Thyroid gland (tissue), 4 donors: ENCODE measurements at regions not wholly inside any gene's neighbourhood (a gene's known extent, or its start where the extent isn't known, plus 50 kb on each side); places are given as distances from the start of the nearest gene placed in this dataset.

ENCODE experiments used
- POLR2A ChIP-seq, 2 donors: fragments of 450-650 bp; IDR thresholded peaks; one replicate each; pipeline ENCODE4 v1.6.1; 2017; ENCODE audit warnings: antibody characterized with exemption in 2 of 2, mild to moderate bottlenecking in 2 of 2, moderate library complexity in 1 of 2
- TF ChIP-seq, protein P1 (sequence below), 6 experiments: fragments of 200-600 bp in 3 of 6; fragments of 450-650 bp in 3 of 6; sonication (generic) in 3 of 6; IDR thresholded peaks; one replicate each; pipeline ENCODE4 v1.5.1; 2016 to 2019; ENCODE audit warnings: antibody characterized with exemption in 6 of 6, mild to moderate bottlenecking in 2 of 6, inconsistent platforms in 1 of 6, moderate library complexity in 1 of 6

DNA sequence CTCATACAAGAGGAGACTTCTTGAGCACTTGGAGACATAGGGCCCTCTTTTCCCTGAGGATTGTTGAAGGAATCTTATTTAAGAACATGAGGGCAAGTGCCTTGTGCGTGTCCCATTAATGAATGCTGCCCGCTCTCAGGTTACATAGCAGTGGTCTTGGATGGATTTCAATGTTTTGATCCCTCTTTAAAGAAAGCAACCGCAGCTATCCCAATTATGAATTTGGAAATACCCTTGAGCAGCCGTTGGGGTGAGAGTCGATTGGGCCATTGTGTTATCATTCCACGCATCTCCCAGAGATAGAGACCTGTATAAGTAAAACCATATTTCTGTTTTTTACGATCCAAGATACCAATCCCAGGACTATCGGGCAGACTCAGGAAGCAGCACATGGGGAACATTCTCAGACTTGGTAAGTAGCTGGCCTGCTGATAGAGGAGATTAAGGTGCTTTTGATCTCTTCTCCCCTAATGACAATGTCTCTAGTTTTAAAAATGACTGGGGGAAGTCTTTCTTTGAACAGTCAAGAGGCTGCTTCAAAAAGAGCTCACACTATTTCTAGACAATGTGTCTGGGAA lies 145.3 kb downstream of the MACROH2A1 start:
- TF ChIP-seq POLR2A (IDR thresholded peaks at IDR 0.05): no peak
- TF ChIP-seq, protein P1, sequence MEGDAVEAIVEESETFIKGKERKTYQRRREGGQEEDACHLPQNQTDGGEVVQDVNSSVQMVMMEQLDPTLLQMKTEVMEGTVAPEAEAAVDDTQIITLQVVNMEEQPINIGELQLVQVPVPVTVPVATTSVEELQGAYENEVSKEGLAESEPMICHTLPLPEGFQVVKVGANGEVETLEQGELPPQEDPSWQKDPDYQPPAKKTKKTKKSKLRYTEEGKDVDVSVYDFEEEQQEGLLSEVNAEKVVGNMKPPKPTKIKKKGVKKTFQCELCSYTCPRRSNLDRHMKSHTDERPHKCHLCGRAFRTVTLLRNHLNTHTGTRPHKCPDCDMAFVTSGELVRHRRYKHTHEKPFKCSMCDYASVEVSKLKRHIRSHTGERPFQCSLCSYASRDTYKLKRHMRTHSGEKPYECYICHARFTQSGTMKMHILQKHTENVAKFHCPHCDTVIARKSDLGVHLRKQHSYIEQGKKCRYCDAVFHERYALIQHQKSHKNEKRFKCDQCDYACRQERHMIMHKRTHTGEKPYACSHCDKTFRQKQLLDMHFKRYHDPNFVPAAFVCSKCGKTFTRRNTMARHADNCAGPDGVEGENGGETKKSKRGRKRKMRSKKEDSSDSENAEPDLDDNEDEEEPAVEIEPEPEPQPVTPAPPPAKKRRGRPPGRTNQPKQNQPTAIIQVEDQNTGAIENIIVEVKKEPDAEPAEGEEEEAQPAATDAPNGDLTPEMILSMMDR (IDR thresholded peaks at IDR 0.05): no peak
